HepG2 (cell line): ENCODE measurements at regions not wholly inside any gene's neighbourhood (a gene's known extent, or its start where the extent isn't known, plus 50 kb on each side); places are given as distances from the start of the nearest gene placed in this dataset.

Source experiments
- CC2D1A ChIP-seq: sonication (generic); formaldehyde crosslinking; IDR thresholded peaks from 2 replicates; pipeline ENCODE4 v1.8.1; 2023; ENCODE audit warnings: mild to moderate bottlenecking, missing genetic modification reagents
- ISL2 ChIP-seq: sonication (generic); formaldehyde crosslinking; IDR thresholded peaks from 2 replicates; pipeline ENCODE4 v1.5.0; 2020; ENCODE audit warnings: missing genetic modification reagents
- NCOA1 ChIP-seq: sonication (generic); formaldehyde crosslinking; IDR thresholded peaks from 2 replicates; pipeline ENCODE4 v1.9.0; 2021; ENCODE audit warnings: missing genetic modification reagents
- NCOA2 ChIP-seq: sonication (generic); formaldehyde crosslinking; IDR thresholded peaks from 2 replicates; pipeline ENCODE4 v1.8.0; 2022; ENCODE audit warnings: inconsistent platforms
- NCOR1 ChIP-seq: fragments of 200-600 bp; sonication (generic); IDR thresholded peaks from 2 replicates; pipeline ENCODE4 v1.7.0; 2017; ENCODE audit warnings: antibody characterized with exemption, low read length, borderline replicate concordance
- RBM22 ChIP-seq: fragments of 200-400 bp; formaldehyde crosslinking; optimal IDR thresholded peaks from 2 replicates; pipeline ENCODE3; 2017; ENCODE audit warnings: mild to moderate bottlenecking, low read length, moderate library complexity
- RFXANK ChIP-seq: IDR thresholded peaks from 2 replicates; pipeline ENCODE4 v1.6.1; 2016
- SMAD3 ChIP-seq: sonication (generic); formaldehyde crosslinking; IDR thresholded peaks from 2 replicates; pipeline ENCODE4 v1.4.0; 2020; ENCODE audit warnings: missing genetic modification reagents
- TBP ChIP-seq: sonication (generic); formaldehyde crosslinking; IDR thresholded peaks from 2 replicates; pipeline ENCODE4 v1.5.0; 2020; ENCODE audit warnings: missing genetic modification reagents
- TP53 ChIP-seq: sonication (generic); formaldehyde crosslinking; conservative IDR thresholded peaks from 2 replicates; pipeline ENCODE4 v1.4.0; 2020; ENCODE audit warnings: missing genetic modification reagents
- ZFP41 ChIP-seq: sonication (generic); formaldehyde crosslinking; IDR thresholded peaks from 2 replicates; pipeline ENCODE4 v1.4.0; 2020; ENCODE audit warnings: mild to moderate bottlenecking, missing genetic modification reagents, borderline replicate concordance
- TF ChIP-seq, protein P1 (sequence below): sonication (generic); formaldehyde crosslinking; IDR thresholded peaks from 2 replicates; pipeline ENCODE4 v1.4.0; 2020; ENCODE audit warnings: mild to moderate bottlenecking, missing genetic modification reagents

- TF ChIP-seq NCOA2 (no peak), NCOA1 (CRISPR knock-in tag) (no peak), SMAD3 (CRISPR knock-in tag) (no peak), RFXANK (CRISPR knock-in tag) (no peak), CC2D1A (CRISPR knock-in tag) (no peak), NCOR1 (no peak), TBP (CRISPR knock-in tag) (no peak), TP53 (CRISPR knock-in tag) (no peak), ZFP41 (CRISPR knock-in tag) (no peak), RBM22 (no peak), ISL2 (CRISPR knock-in tag) (no peak)
- TF ChIP-seq, protein P1, sequence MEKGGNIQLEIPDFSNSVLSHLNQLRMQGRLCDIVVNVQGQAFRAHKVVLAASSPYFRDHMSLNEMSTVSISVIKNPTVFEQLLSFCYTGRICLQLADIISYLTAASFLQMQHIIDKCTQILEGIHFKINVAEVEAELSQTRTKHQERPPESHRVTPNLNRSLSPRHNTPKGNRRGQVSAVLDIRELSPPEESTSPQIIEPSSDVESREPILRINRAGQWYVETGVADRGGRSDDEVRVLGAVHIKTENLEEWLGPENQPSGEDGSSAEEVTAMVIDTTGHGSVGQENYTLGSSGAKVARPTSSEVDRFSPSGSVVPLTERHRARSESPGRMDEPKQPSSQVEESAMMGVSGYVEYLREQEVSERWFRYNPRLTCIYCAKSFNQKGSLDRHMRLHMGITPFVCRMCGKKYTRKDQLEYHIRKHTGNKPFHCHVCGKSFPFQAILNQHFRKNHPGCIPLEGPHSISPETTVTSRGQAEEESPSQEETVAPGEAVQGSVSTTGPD (CRISPR knock-in tag): no peak
These were observed 111.1 kb upstream of the SASH1 start for GRCh38 chr6:148231572-148231971.
